ENCODE measurements at regions not wholly inside any gene's neighbourhood (a gene's known extent, or its start where the extent isn't known, plus 50 kb on each side); places are given as distances from the start of the nearest gene placed in this dataset.
A peak's percentile ranks its signal among the peaks of the same experiment; 100 is the strongest.

GRCh38 chr11:47911149-47911548 lies 63.0 kb upstream of the NUP160 start:
- Mint-ChIP-seq H3K4me3 (no peak overlapping the region), H3K27ac (no peak overlapping the region), H3K36me3 (no peaks in the 10 kb centered on the region), H3K27me3 (ENCODE audit: low read depth in 3 of 3) (peaks cover 0 to 1% (median 0%) of the 10 kb centered on the region in 3 donors), H3K9me3 (no peaks in the 10 kb centered on the region), H3K4me1 (peaks cover 0 to under 1% of the 10 kb centered on the region in 2 donors)
- DNase-seq = no peak

- H3K4me3 Mint-ChIP-seq = no peak overlapping the region
- H3K27me3 Mint-ChIP-seq (ENCODE audit: low read depth in 3 of 3) = peaks cover 0 to 1% (median 0%) of the 10 kb centered on the region in 3 donors
- no peaks in the 10 kb centered on the region for H3K36me3 Mint-ChIP-seq
- no peaks in the 10 kb centered on the region for H3K4me1 Mint-ChIP-seq
- no peaks in the 10 kb centered on the region for H3K9me3 Mint-ChIP-seq
- no peak overlapping the region for H3K27ac Mint-ChIP-seq
- no peak for DNase-seq
Measured at GRCh38 chr11:47908198-47908597, 60.0 kb upstream of the NUP160 start.

- Mint-ChIP-seq H3K27ac (no peak overlapping the region), H3K9me3 (no peaks in the 10 kb centered on the region), H3K4me3 (no peak overlapping the region), H3K4me1 (no peaks in the 10 kb centered on the region), H3K36me3 (no peaks in the 10 kb centered on the region), H3K27me3 (ENCODE audit: low read depth in 3 of 3) (peaks cover 0 to 1% (median 0%) of the 10 kb centered on the region in 3 donors)
- no peak for DNase-seq
Measured at GRCh38 chr11:47907499-47907898, 59.3 kb upstream of the NUP160 start.

GRCh38 chr11:47906066-47906465 lies 57.9 kb upstream of the NUP160 start:
- H3K27me3 Mint-ChIP-seq (ENCODE audit: low read depth in 3 of 3) = no peaks in the 10 kb centered on the region
- DNase-seq = no peak
- no peaks in the 10 kb centered on the region for H3K9me3 Mint-ChIP-seq
- no peaks in the 10 kb centered on the region for H3K4me1 Mint-ChIP-seq
- H3K27ac Mint-ChIP-seq = no peak overlapping the region
- no peak overlapping the region for H3K4me3 Mint-ChIP-seq
- no peaks in the 10 kb centered on the region for H3K36me3 Mint-ChIP-seq

GRCh38 chr11:47905358-47906059 lies 57.4 kb upstream of the NUP160 start:
- DNase-seq = no peak
- Mint-ChIP-seq H3K4me1 (no peaks in the 10 kb centered on the region), H3K9me3 (no peaks in the 10 kb centered on the region), H3K36me3 (no peaks in the 10 kb centered on the region), H3K4me3 (no peak overlapping the region), H3K27me3 (ENCODE audit: low read depth in 3 of 3) (no peaks in the 10 kb centered on the region), H3K27ac (no peak overlapping the region)

- H3K36me3 Mint-ChIP-seq = no peaks in the 10 kb centered on the region
- no peaks in the 10 kb centered on the region for H3K27me3 Mint-ChIP-seq (ENCODE audit: low read depth in 3 of 3)
- no peak overlapping the region for H3K27ac Mint-ChIP-seq
- H3K4me3 Mint-ChIP-seq = no peak overlapping the region
- H3K4me1 Mint-ChIP-seq = no peaks in the 10 kb centered on the region
- no peaks in the 10 kb centered on the region for H3K9me3 Mint-ChIP-seq
- no peak for DNase-seq
Measured at GRCh38 chr11:47904808-47905207, 56.7 kb upstream of the NUP160 start.

- no peak overlapping the region for H3K27ac Mint-ChIP-seq
- no peaks in the 10 kb centered on the region for H3K27me3 Mint-ChIP-seq (ENCODE audit: low read depth in 3 of 3)
- H3K4me3 Mint-ChIP-seq = no peak overlapping the region
- no peaks in the 10 kb centered on the region for H3K36me3 Mint-ChIP-seq
- no peaks in the 10 kb centered on the region for H3K9me3 Mint-ChIP-seq
- no peak for DNase-seq
- peaks cover 0 to 6% of the 10 kb centered on the region in 2 donors for H3K4me1 Mint-ChIP-seq
Measured at GRCh38 chr11:47904048-47904447, 55.9 kb upstream of the NUP160 start.

GRCh38 chr11:47899801-47900200 lies 51.7 kb upstream of the NUP160 start:
- H3K27me3 Mint-ChIP-seq (ENCODE audit: low read depth in 3 of 3) = peaks cover 0 to 11% (median 0%) of the 10 kb centered on the region in 3 donors
- DNase-seq = peak in 1 of 3 donors; percentile 3
- H3K4me1 Mint-ChIP-seq = peaks cover 0 to 6% of the 10 kb centered on the region in 2 donors
- no peak overlapping the region for H3K4me3 Mint-ChIP-seq
- no peak overlapping the region for H3K27ac Mint-ChIP-seq
- H3K9me3 Mint-ChIP-seq = no peaks in the 10 kb centered on the region
- no peaks in the 10 kb centered on the region for H3K36me3 Mint-ChIP-seq

Measured in immature natural killer cell (primary cell).